OCI-LY3 (cell line): ENCODE measurements at regions not wholly inside any gene's neighbourhood (a gene's known extent, or its start where the extent isn't known, plus 50 kb on each side); places are given as distances from the start of the nearest gene placed in this dataset.

Experiments used
- CTCF ChIP-seq: fragments of 200-600, 300-600 bp; sonication (generic); IDR thresholded peaks from 2 replicates; pipeline ENCODE4 v1.5.1; 2014; ENCODE audit warnings: antibody characterized with exemption, low read length, low read depth
- EZH2phosphoT487 ChIP-seq: fragments of 200-600 bp; shearing (Covaris generic); IDR thresholded peaks from 2 replicates; pipeline ENCODE4 v1.6.1; 2018; ENCODE audit warnings: antibody characterized with exemption, mixed run types, low read depth

- TF ChIP-seq CTCF (no peak), EZH2phosphoT487 (no peak)
Observed at GRCh38 chr18:40866968-40867367, 1088.1 kb upstream of the PIK3C3 start.
